ENCODE measurements at regions not wholly inside any gene's neighbourhood (a gene's known extent, or its start where the extent isn't known, plus 50 kb on each side); places are given as distances from the start of the nearest gene placed in this dataset.

DNA sequence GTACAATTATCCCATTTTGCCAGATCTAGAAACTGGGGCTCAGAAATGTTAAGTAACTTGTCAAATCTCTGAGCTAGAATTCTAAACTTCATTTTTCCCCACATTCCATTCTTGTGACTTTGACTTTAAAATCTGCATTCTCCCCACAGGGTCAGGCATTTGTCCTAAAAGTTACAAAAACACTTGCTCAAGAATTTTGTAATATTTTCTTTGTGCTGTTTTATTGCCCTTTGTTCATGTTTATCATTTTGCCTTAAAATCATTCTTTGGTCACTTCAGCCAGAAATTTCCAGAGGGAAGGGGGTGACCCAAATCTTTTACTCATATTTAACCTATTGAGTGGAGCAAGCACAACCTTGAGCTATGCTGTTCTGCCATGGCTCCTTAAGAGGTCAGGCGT lies 120.1 kb upstream of the CCL21 start:
- H3K9me2 ChIP-seq (ENCODE audit: insufficient read depth), result no peaks in the 10 kb centered on the region
- H3K36me3 ChIP-seq (ENCODE audit: insufficient read depth), result no peaks in the 10 kb centered on the region
- Mint-ChIP-seq H3K36me3 (ENCODE audit: low read depth) (no peaks in the 10 kb centered on the region), H3K4me3 (no peak overlapping the region), H3K4me1 (no peaks in the 10 kb centered on the region), H3K27ac (no peak overlapping the region), H3K27me3 (ENCODE audit: insufficient read depth, low read depth, poor library complexity) (peaks cover 9% of the 10 kb centered on the region), H3K9me3 (no peaks in the 10 kb centered on the region)
- TF ChIP-seq, protein P1, sequence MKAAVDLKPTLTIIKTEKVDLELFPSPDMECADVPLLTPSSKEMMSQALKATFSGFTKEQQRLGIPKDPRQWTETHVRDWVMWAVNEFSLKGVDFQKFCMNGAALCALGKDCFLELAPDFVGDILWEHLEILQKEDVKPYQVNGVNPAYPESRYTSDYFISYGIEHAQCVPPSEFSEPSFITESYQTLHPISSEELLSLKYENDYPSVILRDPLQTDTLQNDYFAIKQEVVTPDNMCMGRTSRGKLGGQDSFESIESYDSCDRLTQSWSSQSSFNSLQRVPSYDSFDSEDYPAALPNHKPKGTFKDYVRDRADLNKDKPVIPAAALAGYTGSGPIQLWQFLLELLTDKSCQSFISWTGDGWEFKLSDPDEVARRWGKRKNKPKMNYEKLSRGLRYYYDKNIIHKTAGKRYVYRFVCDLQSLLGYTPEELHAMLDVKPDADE (IDR thresholded peaks at IDR 0.05), result no peak
- TF ChIP-seq, protein P2, sequence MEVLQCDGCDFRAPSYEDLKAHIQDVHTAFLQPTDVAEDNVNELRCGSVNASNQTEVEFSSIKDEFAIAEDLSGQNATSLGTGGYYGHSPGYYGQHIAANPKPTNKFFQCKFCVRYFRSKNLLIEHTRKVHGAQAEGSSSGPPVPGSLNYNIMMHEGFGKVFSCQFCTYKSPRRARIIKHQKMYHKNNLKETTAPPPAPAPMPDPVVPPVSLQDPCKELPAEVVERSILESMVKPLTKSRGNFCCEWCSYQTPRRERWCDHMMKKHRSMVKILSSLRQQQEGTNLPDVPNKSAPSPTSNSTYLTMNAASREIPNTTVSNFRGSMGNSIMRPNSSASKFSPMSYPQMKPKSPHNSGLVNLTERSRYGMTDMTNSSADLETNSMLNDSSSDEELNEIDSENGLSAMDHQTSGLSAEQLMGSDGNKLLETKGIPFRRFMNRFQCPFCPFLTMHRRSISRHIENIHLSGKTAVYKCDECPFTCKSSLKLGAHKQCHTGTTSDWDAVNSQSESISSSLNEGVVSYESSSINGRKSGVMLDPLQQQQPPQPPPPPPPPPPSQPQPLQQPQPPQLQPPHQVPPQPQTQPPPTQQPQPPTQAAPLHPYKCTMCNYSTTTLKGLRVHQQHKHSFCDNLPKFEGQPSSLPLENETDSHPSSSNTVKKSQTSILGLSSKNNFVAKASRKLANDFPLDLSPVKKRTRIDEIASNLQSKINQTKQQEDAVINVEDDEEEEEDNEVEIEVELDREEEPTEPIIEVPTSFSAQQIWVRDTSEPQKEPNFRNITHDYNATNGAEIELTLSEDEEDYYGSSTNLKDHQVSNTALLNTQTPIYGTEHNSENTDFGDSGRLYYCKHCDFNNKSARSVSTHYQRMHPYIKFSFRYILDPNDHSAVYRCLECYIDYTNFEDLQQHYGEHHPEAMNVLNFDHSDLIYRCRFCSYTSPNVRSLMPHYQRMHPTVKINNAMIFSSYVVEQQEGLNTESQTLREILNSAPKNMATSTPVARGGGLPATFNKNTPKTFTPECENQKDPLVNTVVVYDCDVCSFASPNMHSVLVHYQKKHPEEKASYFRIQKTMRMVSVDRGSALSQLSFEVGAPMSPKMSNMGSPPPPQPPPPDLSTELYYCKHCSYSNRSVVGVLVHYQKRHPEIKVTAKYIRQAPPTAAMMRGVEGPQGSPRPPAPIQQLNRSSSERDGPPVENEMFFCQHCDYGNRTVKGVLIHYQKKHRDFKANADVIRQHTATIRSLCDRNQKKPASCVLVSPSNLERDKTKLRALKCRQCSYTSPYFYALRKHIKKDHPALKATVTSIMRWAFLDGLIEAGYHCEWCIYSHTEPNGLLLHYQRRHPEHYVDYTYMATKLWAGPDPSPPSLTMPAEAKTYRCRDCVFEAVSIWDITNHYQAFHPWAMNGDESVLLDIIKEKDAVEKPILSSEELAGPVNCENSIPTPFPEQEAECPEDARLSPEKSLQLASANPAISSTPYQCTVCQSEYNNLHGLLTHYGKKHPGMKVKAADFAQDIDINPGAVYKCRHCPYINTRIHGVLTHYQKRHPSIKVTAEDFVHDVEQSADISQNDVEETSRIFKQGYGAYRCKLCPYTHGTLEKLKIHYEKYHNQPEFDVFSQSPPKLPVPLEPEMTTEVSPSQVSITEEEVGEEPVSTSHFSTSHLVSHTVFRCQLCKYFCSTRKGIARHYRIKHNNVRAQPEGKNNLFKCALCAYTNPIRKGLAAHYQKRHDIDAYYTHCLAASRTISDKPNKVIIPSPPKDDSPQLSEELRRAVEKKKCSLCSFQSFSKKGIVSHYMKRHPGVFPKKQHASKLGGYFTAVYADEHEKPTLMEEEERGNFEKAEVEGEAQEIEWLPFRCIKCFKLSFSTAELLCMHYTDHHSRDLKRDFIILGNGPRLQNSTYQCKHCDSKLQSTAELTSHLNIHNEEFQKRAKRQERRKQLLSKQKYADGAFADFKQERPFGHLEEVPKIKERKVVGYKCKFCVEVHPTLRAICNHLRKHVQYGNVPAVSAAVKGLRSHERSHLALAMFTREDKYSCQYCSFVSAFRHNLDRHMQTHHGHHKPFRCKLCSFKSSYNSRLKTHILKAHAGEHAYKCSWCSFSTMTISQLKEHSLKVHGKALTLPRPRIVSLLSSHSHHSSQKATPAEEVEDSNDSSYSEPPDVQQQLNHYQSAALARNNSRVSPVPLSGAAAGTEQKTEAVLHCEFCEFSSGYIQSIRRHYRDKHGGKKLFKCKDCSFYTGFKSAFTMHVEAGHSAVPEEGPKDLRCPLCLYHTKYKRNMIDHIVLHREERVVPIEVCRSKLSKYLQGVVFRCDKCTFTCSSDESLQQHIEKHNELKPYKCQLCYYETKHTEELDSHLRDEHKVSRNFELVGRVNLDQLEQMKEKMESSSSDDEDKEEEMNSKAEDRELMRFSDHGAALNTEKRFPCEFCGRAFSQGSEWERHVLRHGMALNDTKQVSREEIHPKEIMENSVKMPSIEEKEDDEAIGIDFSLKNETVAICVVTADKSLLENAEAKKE (CRISPR knock-in tag; IDR thresholded peaks at IDR 0.05), result no peak
- TF ChIP-seq ZNF331 (CRISPR knock-in tag; IDR thresholded peaks at IDR 0.05; ENCODE audit: low read depth) (no peak), CREB1 (CRISPR knock-in tag; IDR thresholded peaks at IDR 0.05; ENCODE audit: low read depth) (no peak), EZH2phosphoT487 (IDR thresholded peaks at IDR 0.05; ENCODE audit: unreplicated experiment) (no peak), ZNF114 (CRISPR knock-in tag; IDR thresholded peaks at IDR 0.05) (no peak), STAT1 (IDR thresholded peaks at IDR 0.05; ENCODE audit: unreplicated experiment) (no peak), POLR2AphosphoS5 (IDR thresholded peaks at IDR 0.05; ENCODE audit: low read depth) (no peak), JUNB (IDR thresholded peaks at IDR 0.05; ENCODE audit: unreplicated experiment) (no peak), EZH2 (IDR thresholded peaks at IDR 0.05; ENCODE audit: low read depth, unreplicated experiment) (no peak), NANOG (IDR thresholded peaks at IDR 0.05; ENCODE audit: borderline replicate concordance) (no peak)
- TF ChIP-seq, protein P3, sequence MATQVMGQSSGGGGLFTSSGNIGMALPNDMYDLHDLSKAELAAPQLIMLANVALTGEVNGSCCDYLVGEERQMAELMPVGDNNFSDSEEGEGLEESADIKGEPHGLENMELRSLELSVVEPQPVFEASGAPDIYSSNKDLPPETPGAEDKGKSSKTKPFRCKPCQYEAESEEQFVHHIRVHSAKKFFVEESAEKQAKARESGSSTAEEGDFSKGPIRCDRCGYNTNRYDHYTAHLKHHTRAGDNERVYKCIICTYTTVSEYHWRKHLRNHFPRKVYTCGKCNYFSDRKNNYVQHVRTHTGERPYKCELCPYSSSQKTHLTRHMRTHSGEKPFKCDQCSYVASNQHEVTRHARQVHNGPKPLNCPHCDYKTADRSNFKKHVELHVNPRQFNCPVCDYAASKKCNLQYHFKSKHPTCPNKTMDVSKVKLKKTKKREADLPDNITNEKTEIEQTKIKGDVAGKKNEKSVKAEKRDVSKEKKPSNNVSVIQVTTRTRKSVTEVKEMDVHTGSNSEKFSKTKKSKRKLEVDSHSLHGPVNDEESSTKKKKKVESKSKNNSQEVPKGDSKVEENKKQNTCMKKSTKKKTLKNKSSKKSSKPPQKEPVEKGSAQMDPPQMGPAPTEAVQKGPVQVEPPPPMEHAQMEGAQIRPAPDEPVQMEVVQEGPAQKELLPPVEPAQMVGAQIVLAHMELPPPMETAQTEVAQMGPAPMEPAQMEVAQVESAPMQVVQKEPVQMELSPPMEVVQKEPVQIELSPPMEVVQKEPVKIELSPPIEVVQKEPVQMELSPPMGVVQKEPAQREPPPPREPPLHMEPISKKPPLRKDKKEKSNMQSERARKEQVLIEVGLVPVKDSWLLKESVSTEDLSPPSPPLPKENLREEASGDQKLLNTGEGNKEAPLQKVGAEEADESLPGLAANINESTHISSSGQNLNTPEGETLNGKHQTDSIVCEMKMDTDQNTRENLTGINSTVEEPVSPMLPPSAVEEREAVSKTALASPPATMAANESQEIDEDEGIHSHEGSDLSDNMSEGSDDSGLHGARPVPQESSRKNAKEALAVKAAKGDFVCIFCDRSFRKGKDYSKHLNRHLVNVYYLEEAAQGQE (IDR thresholded peaks at IDR 0.05; ENCODE audit: unreplicated experiment), result no peak
- TF ChIP-seq, protein P4, sequence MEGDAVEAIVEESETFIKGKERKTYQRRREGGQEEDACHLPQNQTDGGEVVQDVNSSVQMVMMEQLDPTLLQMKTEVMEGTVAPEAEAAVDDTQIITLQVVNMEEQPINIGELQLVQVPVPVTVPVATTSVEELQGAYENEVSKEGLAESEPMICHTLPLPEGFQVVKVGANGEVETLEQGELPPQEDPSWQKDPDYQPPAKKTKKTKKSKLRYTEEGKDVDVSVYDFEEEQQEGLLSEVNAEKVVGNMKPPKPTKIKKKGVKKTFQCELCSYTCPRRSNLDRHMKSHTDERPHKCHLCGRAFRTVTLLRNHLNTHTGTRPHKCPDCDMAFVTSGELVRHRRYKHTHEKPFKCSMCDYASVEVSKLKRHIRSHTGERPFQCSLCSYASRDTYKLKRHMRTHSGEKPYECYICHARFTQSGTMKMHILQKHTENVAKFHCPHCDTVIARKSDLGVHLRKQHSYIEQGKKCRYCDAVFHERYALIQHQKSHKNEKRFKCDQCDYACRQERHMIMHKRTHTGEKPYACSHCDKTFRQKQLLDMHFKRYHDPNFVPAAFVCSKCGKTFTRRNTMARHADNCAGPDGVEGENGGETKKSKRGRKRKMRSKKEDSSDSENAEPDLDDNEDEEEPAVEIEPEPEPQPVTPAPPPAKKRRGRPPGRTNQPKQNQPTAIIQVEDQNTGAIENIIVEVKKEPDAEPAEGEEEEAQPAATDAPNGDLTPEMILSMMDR (conservative IDR thresholded peaks at IDR 0.05; ENCODE audit: low read depth in 2 of 2), result no peak
- H3K4me1 ChIP-seq (ENCODE audit: insufficient read depth), result no peaks in the 10 kb centered on the region
- no peak overlapping the region for H3K4me3 ChIP-seq
- no peaks in the 10 kb centered on the region for H4K20me1 ChIP-seq (replicated peaks; ENCODE audit: insufficient read depth)
- H3K79me2 ChIP-seq (replicated peaks; ENCODE audit: insufficient read depth), result no peaks in the 10 kb centered on the region
- DNase-seq (ENCODE audit: low spot score) (no peak), ATAC-seq (no peak)
- H3K4me2 ChIP-seq, result no peak overlapping the region
- no peak overlapping the region for H2AFZ ChIP-seq
- no peak overlapping the region for H3K27ac ChIP-seq (ENCODE audit: low read depth)
- no peaks in the 10 kb centered on the region for H3K27me3 ChIP-seq (ENCODE audit: insufficient read depth)
- H3F3A ChIP-seq (replicated peaks; ENCODE audit: low read depth), result no peaks in the 10 kb centered on the region
